H9 (cell line): ENCODE measurements at regions not wholly inside any gene's neighbourhood (a gene's known extent, or its start where the extent isn't known, plus 50 kb on each side); places are given as distances from the start of the nearest gene placed in this dataset.

Experiments
- DNase-seq: peaks from one replicate; pipeline ENCODE4 v3.0.0-alpha.2; 2017
- H2AFZ ChIP-seq: one replicate; pipeline ENCODE4 v1.6.1; 2013; ENCODE audit warnings: mild to moderate bottlenecking, low read length, control low read depth, moderate library complexity
- H2AK5ac ChIP-seq: 2 replicates; pipeline ENCODE4 v1.6.1; 2013; ENCODE audit warnings: low read length, control low read depth, mixed read lengths; ENCODE audit not compliant: insufficient read length
- H2BK120ac ChIP-seq: one replicate; pipeline ENCODE4 v1.6.1; 2013; ENCODE audit warnings: low read depth, mild to moderate bottlenecking, low read length, control low read depth, inconsistent platforms; ENCODE audit not compliant: poor library complexity, severe bottlenecking
- H2BK12ac ChIP-seq: 2 replicates; pipeline ENCODE4 v1.6.1; 2013; ENCODE audit warnings: low read length, control low read depth, mixed read lengths, low read depth; ENCODE audit not compliant: insufficient read length
- H2BK15ac ChIP-seq: 2 replicates; pipeline ENCODE4 v1.6.1; 2013; ENCODE audit warnings: low read depth, low read length, control low read depth
- H2BK20ac ChIP-seq: one replicate; pipeline ENCODE4 v1.6.1; 2013; ENCODE audit warnings: low read depth, mild to moderate bottlenecking, low read length, control low read depth, inconsistent platforms; ENCODE audit not compliant: poor library complexity, severe bottlenecking
- H2BK5ac ChIP-seq: 2 replicates; pipeline ENCODE4 v1.6.1; 2013; ENCODE audit warnings: low read length, control low read depth, mixed read lengths; ENCODE audit not compliant: insufficient read length
- H3K14ac ChIP-seq: 2 replicates; pipeline ENCODE4 v1.6.1; 2013; ENCODE audit warnings: low read length, control low read depth; ENCODE audit not compliant: insufficient read depth
- H3K18ac ChIP-seq: 2 replicates; pipeline ENCODE4 v1.6.1; 2013; ENCODE audit warnings: low read depth, mild to moderate bottlenecking, mixed read lengths, low read length, control low read depth; ENCODE audit not compliant: insufficient read length
- H3K23ac ChIP-seq: 2 replicates; pipeline ENCODE4 v1.6.1; 2013; ENCODE audit warnings: low read length, control low read depth, mixed read lengths, low read depth; ENCODE audit not compliant: insufficient read length
- H3K23me2 ChIP-seq: 2 replicates; pipeline ENCODE4 v1.6.1; 2013; ENCODE audit warnings: low read depth, mild to moderate bottlenecking, mixed read lengths, low read length, control low read depth; ENCODE audit not compliant: insufficient read length, poor library complexity, severe bottlenecking
- H3K27ac ChIP-seq: 2 replicates; pipeline ENCODE4 v1.5.1; 2013; ENCODE audit warnings: low read length, control low read depth, mixed read lengths, low read depth; ENCODE audit not compliant: insufficient read length
- H3K27me3 ChIP-seq: 2 replicates; pipeline ENCODE4 v1.6.1; 2013; ENCODE audit warnings: low read length, control low read depth, inconsistent platforms; ENCODE audit not compliant: insufficient read depth
- H3K4ac ChIP-seq: 2 replicates; pipeline ENCODE4 v1.6.1; 2013; ENCODE audit warnings: low read depth, mild to moderate bottlenecking, control low read depth, inconsistent platforms, low read length, moderate library complexity
- H3K4me1 ChIP-seq: 2 replicates; pipeline ENCODE4 v1.6.1; 2013; ENCODE audit warnings: low read length, control low read depth, inconsistent platforms; ENCODE audit not compliant: insufficient read depth
- H3K4me2 ChIP-seq: 2 replicates; pipeline ENCODE4 v1.6.1; 2013; ENCODE audit warnings: low read length, control low read depth, mixed read lengths; ENCODE audit not compliant: insufficient read length, insufficient read depth
- H3K56ac ChIP-seq: 2 replicates; pipeline ENCODE4 v1.6.1; 2013; ENCODE audit warnings: low read depth, mild to moderate bottlenecking, mixed read lengths, low read length, control low read depth; ENCODE audit not compliant: insufficient read length
- H3K79me1 ChIP-seq: 2 replicates; pipeline ENCODE4 v1.6.1; 2013; ENCODE audit warnings: low read depth, mild to moderate bottlenecking, moderate library complexity, low read length, control low read depth, inconsistent platforms; ENCODE audit not compliant: insufficient read depth, poor library complexity, severe bottlenecking
- H3K79me2 ChIP-seq: 2 replicates; pipeline ENCODE4 v1.6.1; 2013; ENCODE audit warnings: low read length, control low read depth, inconsistent platforms; ENCODE audit not compliant: insufficient read depth
- H3K9ac ChIP-seq: 2 replicates; pipeline ENCODE4 v1.6.1; 2013; ENCODE audit warnings: low read length, control low read depth, mixed read lengths; ENCODE audit not compliant: insufficient read length; ENCODE audit errors: extremely low read depth
- H3K9me3 ChIP-seq: one replicate; pipeline ENCODE4 v1.6.1; 2013; ENCODE audit warnings: low read depth, low read length, inconsistent platforms; ENCODE audit not compliant: control insufficient read depth
- H3T11ph ChIP-seq: one replicate; pipeline ENCODE4 v1.6.1; 2013; ENCODE audit warnings: mild to moderate bottlenecking, low read length, control low read depth, inconsistent platforms
- H4K20me1 ChIP-seq: one replicate; pipeline ENCODE4 v1.6.1; 2013; ENCODE audit not compliant: control insufficient read depth, insufficient read length, insufficient read depth
- H4K5ac ChIP-seq: 2 replicates; pipeline ENCODE4 v1.6.1; 2013; ENCODE audit warnings: low read depth, mild to moderate bottlenecking, mixed read lengths, low read length, control low read depth; ENCODE audit not compliant: insufficient read length
- H4K8ac ChIP-seq: replicated peaks from 2 replicates; pipeline ENCODE4 v1.6.1; 2013; ENCODE audit warnings: low read length, control low read depth, mixed read lengths, low read depth; ENCODE audit not compliant: insufficient read length
- H4K91ac ChIP-seq: 2 replicates; pipeline ENCODE4 v1.6.1; 2013; ENCODE audit warnings: low read depth, mild to moderate bottlenecking, moderate library complexity, mixed read lengths, low read length, control low read depth; ENCODE audit not compliant: insufficient read length
- H3K27ac Mint-ChIP-seq, 3 experiments: 2 replicates in 2 of 3; 3 replicates in 1 of 3; pipeline ENCODE4 v1.8.0; 2020 to 2021; ENCODE audit warnings: mixed read lengths in 3 of 3, mild to moderate bottlenecking in 1 of 3, moderate library complexity in 1 of 3
- H3K27me3 Mint-ChIP-seq: 2 replicates; pipeline ENCODE4 v1.8.0; 2021; ENCODE audit warnings: low read depth, mild to moderate bottlenecking, moderate library complexity, mixed read lengths
- H3K36me3 Mint-ChIP-seq, 3 experiments: 2 replicates in 2 of 3; 3 replicates in 1 of 3; pipeline ENCODE4 v1.8.0; 2020 to 2021; ENCODE audit warnings: low read depth in 3 of 3, mixed read lengths in 3 of 3; ENCODE audit not compliant: insufficient read depth in 1 of 3
- H3K4me1 Mint-ChIP-seq, 2 experiments: 2 replicates each; pipeline ENCODE4 v1.8.0; 2020; ENCODE audit warnings: mixed read lengths in 2 of 2
- H3K4me3 Mint-ChIP-seq, 2 experiments: 2 replicates in 1 of 2; 3 replicates in 1 of 2; pipeline ENCODE4 v1.8.0; 2020 to 2021; ENCODE audit warnings: mild to moderate bottlenecking in 2 of 2, mixed read lengths in 2 of 2, moderate library complexity in 1 of 2
- H3K9me3 Mint-ChIP-seq, 2 experiments: 2 replicates in 1 of 2; 3 replicates in 1 of 2; pipeline ENCODE4 v1.8.0; 2020; ENCODE audit warnings: mild to moderate bottlenecking in 2 of 2, mixed read lengths in 2 of 2, moderate library complexity in 1 of 2
- WGBS: extraction: QIAGEN DNeasy Blood & Tissue Kit; methylation state at CpG from one replicate; pipeline ENCODE4 v1.1.7; 2013; ENCODE audit warnings: missing lambda C conversion rate, low lambda C conversion rate, mixed read lengths; ENCODE audit not compliant: insufficient read length; ENCODE audit errors: extremely low coverage; 5-methylcytosine and 5-hydroxymethylcytosine counted together
- TF ChIP-seq, protein P1 (sequence below): fragments of 200-600 bp; sonication (generic); conservative IDR thresholded peaks from 3 replicates; pipeline ENCODE4 v1.8.0; 2021; ENCODE audit warnings: antibody characterized with exemption, mild to moderate bottlenecking

- H3K4me1 Mint-ChIP-seq, result peaks cover 10 to 12% of the 10 kb centered on the region in 2 experiments
- Histone ChIP-seq H3K27me3 (no peaks in the 10 kb centered on the region), H4K8ac (no peak overlapping the region), H3K23me2 (no peaks in the 10 kb centered on the region), H3K4me1 (peaks cover 2% of the 10 kb centered on the region; the same call in 1 of the 2 replicates), H3K79me1 (no peaks in the 10 kb centered on the region), H4K5ac (no peak overlapping the region), H2AFZ (no peak overlapping the region), H3K4me2 (no peak overlapping the region), H3K18ac (no peak overlapping the region), H3K9ac (no peak overlapping the region), H3K4ac (no peak overlapping the region), H3K27ac (no peak overlapping the region), H3T11ph (no peak overlapping the region), H3K79me2 (no peaks in the 10 kb centered on the region), H2BK5ac (no peak overlapping the region), H2BK15ac (no peak overlapping the region), H2BK20ac (no peak overlapping the region), H4K91ac (no peak overlapping the region), H4K20me1 (no peaks in the 10 kb centered on the region), H2AK5ac (no peak overlapping the region), H3K9me3 (no peaks in the 10 kb centered on the region), H2BK120ac (no peak overlapping the region), H3K14ac (no peak overlapping the region), H3K23ac (no peak overlapping the region), H2BK12ac (no peak overlapping the region), H3K56ac (no peak overlapping the region)
- TF ChIP-seq, protein P1, sequence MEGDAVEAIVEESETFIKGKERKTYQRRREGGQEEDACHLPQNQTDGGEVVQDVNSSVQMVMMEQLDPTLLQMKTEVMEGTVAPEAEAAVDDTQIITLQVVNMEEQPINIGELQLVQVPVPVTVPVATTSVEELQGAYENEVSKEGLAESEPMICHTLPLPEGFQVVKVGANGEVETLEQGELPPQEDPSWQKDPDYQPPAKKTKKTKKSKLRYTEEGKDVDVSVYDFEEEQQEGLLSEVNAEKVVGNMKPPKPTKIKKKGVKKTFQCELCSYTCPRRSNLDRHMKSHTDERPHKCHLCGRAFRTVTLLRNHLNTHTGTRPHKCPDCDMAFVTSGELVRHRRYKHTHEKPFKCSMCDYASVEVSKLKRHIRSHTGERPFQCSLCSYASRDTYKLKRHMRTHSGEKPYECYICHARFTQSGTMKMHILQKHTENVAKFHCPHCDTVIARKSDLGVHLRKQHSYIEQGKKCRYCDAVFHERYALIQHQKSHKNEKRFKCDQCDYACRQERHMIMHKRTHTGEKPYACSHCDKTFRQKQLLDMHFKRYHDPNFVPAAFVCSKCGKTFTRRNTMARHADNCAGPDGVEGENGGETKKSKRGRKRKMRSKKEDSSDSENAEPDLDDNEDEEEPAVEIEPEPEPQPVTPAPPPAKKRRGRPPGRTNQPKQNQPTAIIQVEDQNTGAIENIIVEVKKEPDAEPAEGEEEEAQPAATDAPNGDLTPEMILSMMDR, result no peak
- H3K9me3 Mint-ChIP-seq, result no peaks in the 10 kb centered on the region
- H3K27me3 Mint-ChIP-seq, result no peaks in the 10 kb centered on the region
- no peak for DNase-seq
- no CpG with 5 or more reads among the region's 3 CpGs for WGBS
- H3K27ac Mint-ChIP-seq, result peak overlapping the region in 2 of 3 experiments; percentile 40 to 48; a peak in 2 of 7 replicates
- no peaks in the 10 kb centered on the region for H3K36me3 Mint-ChIP-seq
- H3K4me3 Mint-ChIP-seq, result no peak overlapping the region
These were observed 75.9 kb upstream of the SCEL start for GRCh38 chr13:77459592-77459991.
